Keratinocyte (primary cell): ENCODE measurements at regions not wholly inside any gene's neighbourhood (a gene's known extent, or its start where the extent isn't known, plus 50 kb on each side); places are given as distances from the start of the nearest gene placed in this dataset.

Experiments used
- DNase-seq: peaks from one replicate; pipeline ENCODE4 v3.0.0-alpha.2; 2011; ENCODE audit warnings: low read depth, missing footprints, low spot score
- FAIRE-seq: peaks from 2 replicates; lab custom pipeline; 2011; peaks lifted over from hg19 to GRCh38; lab: Jason Lieb, UNC
- H2AFZ ChIP-seq: 2 replicates; pipeline ENCODE4 v1.6.0; 2012; ENCODE audit warnings: low read length, control low read depth, inconsistent platforms; ENCODE audit not compliant: control insufficient read depth
- H3K27ac ChIP-seq: 2 replicates; pipeline ENCODE4 v1.5.1; 2011; ENCODE audit warnings: low read length; ENCODE audit not compliant: control insufficient read depth, insufficient read depth
- H3K27me3 ChIP-seq: 3 replicates; pipeline ENCODE4 v1.6.0; 2011; ENCODE audit warnings: low read length; ENCODE audit not compliant: control insufficient read depth, insufficient read depth; ENCODE audit errors: extremely low read depth
- H3K36me3 ChIP-seq, 2 experiments: 2 replicates in 1 of 2; 3 replicates in 1 of 2; pipeline ENCODE4 v1.5.1; 2011; ENCODE audit warnings: low read length in 2 of 2, mild to moderate bottlenecking in 1 of 2; ENCODE audit not compliant: control insufficient read depth in 2 of 2, insufficient read depth in 2 of 2; ENCODE audit errors: extremely low read depth in 1 of 2
- H3K4me1 ChIP-seq: 3 replicates; pipeline ENCODE4 v1.5.1; 2011; ENCODE audit warnings: low read length; ENCODE audit not compliant: control insufficient read depth, insufficient read depth; ENCODE audit errors: extremely low read depth
- H3K4me2 ChIP-seq: 3 replicates; pipeline ENCODE4 v1.6.0; 2011; ENCODE audit warnings: low read depth, low read length; ENCODE audit not compliant: control insufficient read depth, insufficient read depth; ENCODE audit errors: extremely low read depth
- H3K4me3 ChIP-seq, 3 experiments: fragments of 200-600 bp in 1 of 3; sonication (generic) in 1 of 3; 2 replicates in 2 of 3; 3 replicates in 1 of 3; pipeline ENCODE4 v1.5.1; 2011 to 2016; ENCODE audit warnings: low read length in 3 of 3, mild to moderate bottlenecking in 3 of 3, control low read depth in 2 of 3, inconsistent platforms in 1 of 3, low read depth in 1 of 3, mixed read lengths in 1 of 3, mixed run types in 1 of 3, moderate library complexity in 1 of 3; ENCODE audit not compliant: control insufficient read depth in 2 of 3, insufficient read depth in 2 of 3; ENCODE audit errors: extremely low read depth in 1 of 3
- H3K79me2 ChIP-seq: 2 replicates; pipeline ENCODE4 v1.6.0; 2012; ENCODE audit warnings: low read length; ENCODE audit not compliant: control insufficient read depth, insufficient read depth
- H3K9ac ChIP-seq: 3 replicates; pipeline ENCODE4 v1.6.0; 2011; ENCODE audit warnings: low read length; ENCODE audit not compliant: control insufficient read depth, insufficient read depth; ENCODE audit errors: extremely low read depth
- H3K9me1 ChIP-seq: 3 replicates; pipeline ENCODE4 v1.6.0; 2011; ENCODE audit warnings: low read length; ENCODE audit not compliant: control insufficient read depth, insufficient read depth; ENCODE audit errors: extremely low read depth
- H3K9me3 ChIP-seq: 2 replicates; pipeline ENCODE4 v1.5.1; 2012; ENCODE audit warnings: low read depth, low read length; ENCODE audit not compliant: control insufficient read depth
- H4K20me1 ChIP-seq: 3 replicates; pipeline ENCODE4 v1.6.0; 2011; ENCODE audit warnings: low read length; ENCODE audit not compliant: control insufficient read depth, insufficient read depth; ENCODE audit errors: extremely low read depth
- EZH2 ChIP-seq: IDR thresholded peaks from one replicate; pipeline ENCODE4 v1.6.1; 2012; ENCODE audit warnings: inconsistent platforms, mild to moderate bottlenecking, low read length, moderate library complexity
- dilution Hi-C: fragments of 300-500 bp; cut with MboI; formaldehyde crosslinking; loops from one replicate; pipeline ENCODE4 v1.7.0; 2020; ENCODE audit warnings: low sequenced_read_pairs; ENCODE audit not compliant: extremely low pct_ligation_motif_present
- TF ChIP-seq, protein P1 (sequence below), 3 experiments: IDR thresholded peaks in 1 of 3; conservative IDR thresholded peaks in 1 of 3; optimal IDR thresholded peaks in 1 of 3; 2 replicates in 2 of 3; 3 replicates in 1 of 3; pipeline versions ENCODE3 to v1.5.1; 2011; ENCODE audit warnings: low read length in 3 of 3, mild to moderate bottlenecking in 3 of 3, moderate library complexity in 2 of 3, control low read depth in 1 of 3, inconsistent platforms in 1 of 3; ENCODE audit not compliant: insufficient read depth in 2 of 3; ENCODE audit errors: extremely low read depth in 1 of 3

- TF ChIP-seq, protein P1, sequence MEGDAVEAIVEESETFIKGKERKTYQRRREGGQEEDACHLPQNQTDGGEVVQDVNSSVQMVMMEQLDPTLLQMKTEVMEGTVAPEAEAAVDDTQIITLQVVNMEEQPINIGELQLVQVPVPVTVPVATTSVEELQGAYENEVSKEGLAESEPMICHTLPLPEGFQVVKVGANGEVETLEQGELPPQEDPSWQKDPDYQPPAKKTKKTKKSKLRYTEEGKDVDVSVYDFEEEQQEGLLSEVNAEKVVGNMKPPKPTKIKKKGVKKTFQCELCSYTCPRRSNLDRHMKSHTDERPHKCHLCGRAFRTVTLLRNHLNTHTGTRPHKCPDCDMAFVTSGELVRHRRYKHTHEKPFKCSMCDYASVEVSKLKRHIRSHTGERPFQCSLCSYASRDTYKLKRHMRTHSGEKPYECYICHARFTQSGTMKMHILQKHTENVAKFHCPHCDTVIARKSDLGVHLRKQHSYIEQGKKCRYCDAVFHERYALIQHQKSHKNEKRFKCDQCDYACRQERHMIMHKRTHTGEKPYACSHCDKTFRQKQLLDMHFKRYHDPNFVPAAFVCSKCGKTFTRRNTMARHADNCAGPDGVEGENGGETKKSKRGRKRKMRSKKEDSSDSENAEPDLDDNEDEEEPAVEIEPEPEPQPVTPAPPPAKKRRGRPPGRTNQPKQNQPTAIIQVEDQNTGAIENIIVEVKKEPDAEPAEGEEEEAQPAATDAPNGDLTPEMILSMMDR (optimal IDR thresholded peaks at IDR 0.05 in 1 of 3, IDR thresholded peaks at IDR 0.05 in 1 of 3, conservative IDR thresholded peaks at IDR 0.05 in 1 of 3; ENCODE audit: extremely low read depth in 1 of 3, insufficient read depth in 2 of 3, low read length in 3 of 3): no peak
- no peak for TF ChIP-seq EZH2
- dilution Hi-C loops: no loop called here
- no peak overlapping the region for H2AFZ ChIP-seq
- H4K20me1 ChIP-seq: no peaks in the 10 kb centered on the region
- H3K9me3 ChIP-seq: peaks cover 2% of the 10 kb centered on the region
- no peak overlapping the region for H3K9ac ChIP-seq
- H3K27ac ChIP-seq: no peak overlapping the region
- no peaks in the 10 kb centered on the region for H3K9me1 ChIP-seq
- DNase-seq: no peak
- H3K36me3 ChIP-seq: no peaks in the 10 kb centered on the region
- H3K27me3 ChIP-seq: no peaks in the 10 kb centered on the region
- no peaks in the 10 kb centered on the region for H3K79me2 ChIP-seq
- no peaks in the 10 kb centered on the region for H3K4me1 ChIP-seq
- no peak overlapping the region for H3K4me2 ChIP-seq
- FAIRE-seq: no peak
- H3K4me3 ChIP-seq: no peak overlapping the region
Observed at GRCh38 chr22:47366026-47366767, 603.7 kb downstream of the TBC1D22A start.

DNA sequence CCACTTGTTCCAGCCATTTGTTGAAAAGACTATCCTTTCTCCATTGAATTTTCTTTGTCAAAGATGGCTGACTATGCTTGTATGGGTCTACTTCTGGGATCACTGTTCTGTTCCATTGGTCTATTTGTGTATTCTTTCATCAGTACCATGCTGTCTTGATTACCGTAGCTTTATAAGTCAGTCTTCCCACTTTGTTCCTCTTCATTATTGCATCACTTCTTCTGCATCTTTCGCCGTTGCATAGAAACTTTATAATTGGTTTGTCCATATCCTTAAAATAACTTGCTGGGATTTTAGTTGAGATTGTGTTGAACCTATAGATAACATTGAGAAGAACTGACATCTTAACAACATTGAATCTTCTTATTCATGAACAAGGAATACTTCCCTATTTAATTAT is 598.8 kb downstream of the TBC1D22A start:
- H3K79me2 ChIP-seq: no peaks in the 10 kb centered on the region
- H3K9me1 ChIP-seq: no peaks in the 10 kb centered on the region
- H2AFZ ChIP-seq: no peak overlapping the region
- TF ChIP-seq EZH2: no peak
- TF ChIP-seq, protein P1 (optimal IDR thresholded peaks at IDR 0.05 in 1 of 3, IDR thresholded peaks at IDR 0.05 in 1 of 3, conservative IDR thresholded peaks at IDR 0.05 in 1 of 3; ENCODE audit: extremely low read depth in 1 of 3, insufficient read depth in 2 of 3, low read length in 3 of 3): no peak
- no peaks in the 10 kb centered on the region for H3K27me3 ChIP-seq
- no peaks in the 10 kb centered on the region for H3K4me1 ChIP-seq
- DNase-seq: no peak
- H3K9me3 ChIP-seq: peaks cover 5% of the 10 kb centered on the region
- no peak overlapping the region for H3K27ac ChIP-seq
- H3K36me3 ChIP-seq: no peaks in the 10 kb centered on the region
- no peak overlapping the region for H3K4me3 ChIP-seq
- dilution Hi-C loops: no loop called here
- no peak for FAIRE-seq
- no peak overlapping the region for H3K9ac ChIP-seq
- no peak overlapping the region for H3K4me2 ChIP-seq
- no peaks in the 10 kb centered on the region for H4K20me1 ChIP-seq
